Mammary epithelial cell (primary cell): ENCODE measurements at regions not wholly inside any gene's neighbourhood (a gene's known extent, or its start where the extent isn't known, plus 50 kb on each side); places are given as distances from the start of the nearest gene placed in this dataset.

ENCODE experiments used
- EZH2 ChIP-seq: IDR thresholded peaks from 2 replicates; pipeline ENCODE4 v1.6.1; 2012; ENCODE audit warnings: low read length, inconsistent platforms, borderline replicate concordance
- TF ChIP-seq, protein P1 (sequence below), 2 donors: IDR thresholded peaks in 1 of 2; conservative IDR thresholded peaks in 1 of 2; 2 replicates each; pipeline ENCODE4 v1.5.1; 2011 to 2012; ENCODE audit warnings: inconsistent platforms in 2 of 2, low read length in 2 of 2, mild to moderate bottlenecking in 2 of 2, control low read depth in 1 of 2, low read depth in 1 of 2; ENCODE audit not compliant: insufficient read depth in 1 of 2; ENCODE audit errors: extremely low read depth in 1 of 2

DNA sequence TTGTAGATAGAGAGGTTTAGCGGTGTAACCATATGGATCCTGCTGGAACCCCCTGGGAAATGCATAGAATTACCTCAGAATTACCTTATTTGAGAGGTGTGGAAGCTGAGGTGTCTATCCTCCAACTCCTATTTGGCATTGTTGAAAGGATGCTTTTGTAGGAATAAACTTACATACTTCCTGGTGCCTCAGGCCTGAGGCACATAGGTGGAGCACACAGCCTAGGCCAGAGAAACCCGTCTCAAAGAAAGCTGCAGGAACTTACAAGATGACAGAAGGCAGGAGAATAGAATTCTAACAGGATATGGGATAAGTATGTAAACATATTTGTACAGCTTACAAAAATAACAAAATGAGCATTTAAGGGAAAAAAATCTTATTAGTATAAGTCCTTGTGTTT lies 1507.2 kb upstream of the ZEB2 start:
- TF ChIP-seq, protein P1, sequence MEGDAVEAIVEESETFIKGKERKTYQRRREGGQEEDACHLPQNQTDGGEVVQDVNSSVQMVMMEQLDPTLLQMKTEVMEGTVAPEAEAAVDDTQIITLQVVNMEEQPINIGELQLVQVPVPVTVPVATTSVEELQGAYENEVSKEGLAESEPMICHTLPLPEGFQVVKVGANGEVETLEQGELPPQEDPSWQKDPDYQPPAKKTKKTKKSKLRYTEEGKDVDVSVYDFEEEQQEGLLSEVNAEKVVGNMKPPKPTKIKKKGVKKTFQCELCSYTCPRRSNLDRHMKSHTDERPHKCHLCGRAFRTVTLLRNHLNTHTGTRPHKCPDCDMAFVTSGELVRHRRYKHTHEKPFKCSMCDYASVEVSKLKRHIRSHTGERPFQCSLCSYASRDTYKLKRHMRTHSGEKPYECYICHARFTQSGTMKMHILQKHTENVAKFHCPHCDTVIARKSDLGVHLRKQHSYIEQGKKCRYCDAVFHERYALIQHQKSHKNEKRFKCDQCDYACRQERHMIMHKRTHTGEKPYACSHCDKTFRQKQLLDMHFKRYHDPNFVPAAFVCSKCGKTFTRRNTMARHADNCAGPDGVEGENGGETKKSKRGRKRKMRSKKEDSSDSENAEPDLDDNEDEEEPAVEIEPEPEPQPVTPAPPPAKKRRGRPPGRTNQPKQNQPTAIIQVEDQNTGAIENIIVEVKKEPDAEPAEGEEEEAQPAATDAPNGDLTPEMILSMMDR (conservative IDR thresholded peaks at IDR 0.05 in 1 of 2, IDR thresholded peaks at IDR 0.05 in 1 of 2; ENCODE audit: extremely low read depth in 1 of 2, insufficient read depth in 1 of 2, low read depth in 1 of 2, low read length in 2 of 2), result no peak
- no peak for TF ChIP-seq EZH2
